Tibial artery (tissue), 4 donors: ENCODE measurements at regions not wholly inside any gene's neighbourhood (a gene's known extent, or its start where the extent isn't known, plus 50 kb on each side); places are given as distances from the start of the nearest gene placed in this dataset.

Experiments used
- DNase-seq, 2 donors: peaks; one replicate each; pipeline ENCODE4 v3.0.0-alpha.2; 2019
- H3K27ac ChIP-seq, 2 donors: fragments of 200-600 bp; sonication (generic) in 1 of 2; 1 replicate in 1 of 2; 2 replicates in 1 of 2; pipeline ENCODE4 v1.5.1; 2018 to 2019; ENCODE audit warnings: mild to moderate bottlenecking in 1 of 2
- H3K27me3 ChIP-seq, 2 donors: fragments of 200-600 bp; sonication (generic) in 1 of 2; one replicate each; pipeline versions ENCODE4 v1.5.1 to v1.6.0; 2016 to 2019
- H3K36me3 ChIP-seq, 3 donors: fragments of 200-600 bp; sonication (generic) in 2 of 3; one replicate each; pipeline ENCODE4 v1.5.1; 2016 to 2019; ENCODE audit warnings: mild to moderate bottlenecking in 2 of 3
- H3K4me1 ChIP-seq, 4 donors: fragments of 200-600 bp; sonication (generic) in 2 of 4; 1 replicate in 3 of 4; 2 replicates in 1 of 4; pipeline ENCODE4 v1.5.1; 2016 to 2019
- H3K4me3 ChIP-seq, 2 donors: fragments of 200-600 bp; sonication (generic) in 1 of 2; 1 replicate in 1 of 2; 2 replicates in 1 of 2; pipeline ENCODE4 v1.5.1; 2018 to 2019; ENCODE audit warnings: mild to moderate bottlenecking in 2 of 2
- H3K9me3 ChIP-seq, 3 donors: fragments of 200-600 bp; sonication (generic) in 1 of 3; one replicate each; pipeline ENCODE4 v1.5.1; 2016 to 2019
- CTCF ChIP-seq, 2 experiments: fragments of 200-600 bp in 1 of 2; fragments of 450-650 bp in 1 of 2; IDR thresholded peaks; one replicate each; pipeline ENCODE4 v1.5.1; 2017 to 2019; ENCODE audit warnings: antibody characterized with exemption in 2 of 2, mild to moderate bottlenecking in 1 of 2, moderate library complexity in 1 of 2
- intact Hi-C: fragments of 100-400 bp; cut with DNase I; formaldehyde crosslinking; loops from one replicate; pipeline ENCODE4 v1.15.0; 2023; ENCODE audit warnings: low total_unique reads

- no peak overlapping the region for H3K4me3 ChIP-seq
- no peak overlapping the region for H3K27ac ChIP-seq
- no peaks in the 10 kb centered on the region for H3K4me1 ChIP-seq
- no peak for DNase-seq
- no peaks in the 10 kb centered on the region for H3K9me3 ChIP-seq
- intact Hi-C loops: no loop called here
- H3K36me3 ChIP-seq: no peaks in the 10 kb centered on the region
- no peak for TF ChIP-seq CTCF (IDR thresholded peaks at IDR 0.05)
- no peaks in the 10 kb centered on the region for H3K27me3 ChIP-seq
Observed at GRCh38 chr6:165220045-165220444, 89.4 kb downstream of the C6orf118 start.

- Histone ChIP-seq H3K4me1 (no peaks in the 10 kb centered on the region), H3K4me3 (no peak overlapping the region), H3K27me3 (no peaks in the 10 kb centered on the region), H3K27ac (no peak overlapping the region), H3K36me3 (no peaks in the 10 kb centered on the region), H3K9me3 (no peaks in the 10 kb centered on the region)
- no peak for TF ChIP-seq CTCF (IDR thresholded peaks at IDR 0.05)
- DNase-seq: no peak
- intact Hi-C loops: no loop called here
Observed at GRCh38 chr6:165219629-165220028, 89.8 kb downstream of the C6orf118 start.

- Histone ChIP-seq H3K4me3 (no peak overlapping the region), H3K4me1 (no peaks in the 10 kb centered on the region), H3K9me3 (no peaks in the 10 kb centered on the region), H3K36me3 (no peaks in the 10 kb centered on the region), H3K27me3 (no peaks in the 10 kb centered on the region), H3K27ac (no peak overlapping the region)
- no peak for DNase-seq
- intact Hi-C loops: no loop called here
- no peak for TF ChIP-seq CTCF (IDR thresholded peaks at IDR 0.05)
Observed at GRCh38 chr6:165218829-165219228, 90.6 kb downstream of the C6orf118 start.

GRCh38 chr6:165206798-165207197 lies 102.6 kb downstream of the C6orf118 start:
- intact Hi-C loops: no loop called here

GRCh38 chr6:165205632-165206031 lies 103.8 kb downstream of the C6orf118 start:
- no peaks in the 10 kb centered on the region for H3K36me3 ChIP-seq
- no peaks in the 10 kb centered on the region for H3K4me1 ChIP-seq
- H3K4me3 ChIP-seq: no peak overlapping the region
- H3K27ac ChIP-seq: no peak overlapping the region
- intact Hi-C loops: no loop called here
- H3K9me3 ChIP-seq: no peaks in the 10 kb centered on the region
- TF ChIP-seq CTCF (IDR thresholded peaks at IDR 0.05): no peak
- H3K27me3 ChIP-seq: no peaks in the 10 kb centered on the region
- DNase-seq: no peak

More at GRCh38 chr6:165206798-165207197, 102.6 kb downstream of the C6orf118 start:
- Histone ChIP-seq H3K36me3 (no peaks in the 10 kb centered on the region), H3K27me3 (no peaks in the 10 kb centered on the region), H3K4me1 (no peaks in the 10 kb centered on the region), H3K27ac (no peak overlapping the region), H3K9me3 (no peaks in the 10 kb centered on the region), H3K4me3 (no peak overlapping the region)
- no peak for TF ChIP-seq CTCF (IDR thresholded peaks at IDR 0.05)
- DNase-seq: no peak
